Esophagus mucosa (tissue), 1 donor: ENCODE measurements at regions not wholly inside any gene's neighbourhood (a gene's known extent, or its start where the extent isn't known, plus 50 kb on each side); places are given as distances from the start of the nearest gene placed in this dataset.
"Not testable (repeated sequence)": the region's sequence is repeated elsewhere in the genome, so short reads cannot be mapped to it uniquely, and the experiment has no call there.

Experiments
- ATAC-seq: fragments of 200-7000 bp; cut with Tn5 transposase; one replicate; pipeline ENCODE4 v1.9.1; 2020
- donor health status: DM: yes; HTN: yes; CAD: no.

DNA sequence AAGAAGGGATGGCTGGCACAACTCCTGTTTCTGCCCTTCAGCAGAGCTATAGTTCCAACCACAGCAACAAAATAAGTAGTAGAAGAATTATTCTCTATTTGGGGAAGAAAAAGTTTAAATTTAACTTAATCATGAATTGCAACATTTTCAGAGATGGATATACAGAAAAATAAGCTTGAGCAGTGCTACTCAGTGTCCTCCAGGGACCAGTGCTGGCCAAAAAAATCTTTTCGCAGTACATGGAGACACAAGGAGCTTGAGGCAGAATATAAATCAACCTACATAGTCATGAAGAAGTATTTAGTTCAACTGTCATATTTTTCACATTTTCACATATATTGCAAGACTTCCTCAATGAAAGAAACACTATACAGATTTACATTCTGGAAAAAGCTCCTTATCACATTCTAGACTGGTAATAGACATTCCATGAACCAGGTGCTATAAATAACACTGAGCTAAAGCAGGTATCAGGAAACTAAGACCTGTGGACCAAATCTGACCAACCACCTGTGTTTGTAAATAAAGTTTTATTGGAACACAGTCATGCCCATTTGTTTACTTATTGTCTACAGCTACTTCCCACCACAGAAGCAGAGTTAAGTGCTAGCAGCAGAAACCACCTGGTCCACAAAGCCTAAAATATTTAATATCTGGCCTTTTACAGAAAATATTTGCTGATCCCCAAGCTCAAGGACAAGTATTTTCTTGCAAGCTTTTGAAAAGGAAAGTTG, 101.9 kb downstream of the RGS21 start:
- no peak for ATAC-seq

DNA sequence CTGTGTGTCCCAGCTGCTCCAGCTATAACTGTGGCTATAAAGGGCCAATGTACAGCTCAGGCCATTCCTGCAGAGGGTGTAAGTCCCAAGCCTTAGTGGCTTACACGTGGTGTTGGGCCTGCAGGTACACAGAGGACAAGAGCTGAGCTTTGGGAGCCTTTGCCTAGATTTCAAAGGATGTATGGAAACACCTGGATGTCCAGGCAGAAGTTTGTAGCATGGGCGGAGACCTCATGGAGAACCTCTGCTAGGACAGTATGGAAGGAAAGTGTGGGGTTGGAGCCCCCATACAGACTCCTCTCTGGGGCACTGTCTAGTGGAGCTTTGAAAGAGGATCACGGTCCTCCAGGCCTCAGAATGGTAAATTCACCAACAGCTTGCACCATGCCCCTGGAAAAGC, 113.9 kb downstream of the RGS21 start:
- no peak for ATAC-seq

GRCh38 chr1:192435704-192436103, 118.9 kb downstream of the RGS21 start:
- no peak for ATAC-seq

GRCh38 chr1:192436441-192437078, 119.8 kb downstream of the RGS21 start:
- ATAC-seq = no peak

- no peak for ATAC-seq
Observed at GRCh38 chr1:192438737-192439136, 121.9 kb downstream of the RGS21 start.

DNA sequence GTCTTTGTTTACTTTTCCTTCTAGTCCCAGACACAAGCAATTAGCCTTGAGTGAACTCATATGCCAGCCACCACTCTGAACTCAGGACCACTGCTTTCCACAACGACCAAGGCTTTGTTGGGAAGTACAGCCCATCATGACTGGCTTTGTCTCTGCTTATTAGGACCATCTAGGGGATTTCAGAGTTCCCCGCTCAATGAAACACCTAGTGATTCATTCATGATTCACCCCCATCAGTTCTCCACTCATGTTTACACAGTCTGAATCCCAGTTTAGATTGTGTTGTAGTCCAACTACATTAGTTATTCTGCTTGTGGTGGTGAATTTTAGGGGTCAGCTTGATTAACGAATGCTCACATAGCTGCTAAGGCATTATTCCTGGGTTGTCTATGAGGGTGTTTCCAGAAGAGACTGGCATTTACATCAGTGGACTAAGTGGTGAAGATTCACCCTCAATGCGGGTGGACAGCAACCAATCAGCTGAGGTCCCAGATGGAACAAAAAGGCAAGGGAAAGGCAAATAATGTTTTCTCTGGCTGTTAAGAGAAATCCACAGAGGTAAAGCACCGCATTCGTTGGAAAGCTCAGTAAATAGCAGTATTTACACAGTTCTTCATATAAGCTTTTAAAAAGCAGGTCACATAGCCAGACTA, 122.7 kb downstream of the RGS21 start:
- ATAC-seq = no peak

- no peak for ATAC-seq
Observed at GRCh38 chr1:192441492-192441891, 124.7 kb downstream of the RGS21 start.

DNA sequence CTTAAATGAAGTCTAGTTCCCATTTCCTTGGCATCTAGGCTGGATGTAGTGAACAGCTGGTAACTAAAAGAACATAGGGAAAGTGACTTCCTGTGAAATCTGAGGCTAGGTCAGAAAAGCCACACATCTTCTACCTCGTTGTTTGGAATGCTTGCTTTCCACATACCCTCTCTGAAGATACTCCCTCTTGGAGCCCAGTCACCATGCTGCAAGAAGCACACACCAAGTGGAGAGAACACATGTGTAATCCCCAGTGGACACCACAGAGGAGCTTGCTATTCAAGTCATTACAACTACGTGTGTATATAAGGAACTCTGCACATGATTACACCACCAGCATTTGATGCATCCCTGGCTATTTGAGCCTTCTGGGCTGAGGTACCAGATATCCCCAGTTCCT, 125.9 kb downstream of the RGS21 start:
- no peak for ATAC-seq

DNA sequence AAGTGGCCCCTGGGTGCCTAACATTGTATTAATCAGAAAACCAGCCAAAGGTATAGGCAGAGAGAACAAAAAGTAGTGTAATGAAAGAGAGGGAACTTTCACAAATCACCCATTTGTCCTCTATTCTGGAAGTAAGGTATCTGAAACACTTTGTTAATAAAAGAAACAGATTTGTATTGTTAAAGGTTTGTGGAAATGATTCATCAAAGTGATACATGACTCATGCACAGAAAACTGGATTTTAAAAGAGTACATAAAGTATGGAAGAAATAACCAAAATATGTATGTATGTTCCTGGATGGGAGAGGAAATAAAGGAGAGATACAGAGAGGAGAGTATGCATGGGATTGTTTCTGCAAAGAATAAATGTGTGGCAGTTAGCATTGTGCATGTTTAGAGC, 126.8 kb downstream of the RGS21 start:
- no peak for ATAC-seq

- no peak for ATAC-seq
Observed at GRCh38 chr1:192445241-192445640, 128.4 kb downstream of the RGS21 start.

DNA sequence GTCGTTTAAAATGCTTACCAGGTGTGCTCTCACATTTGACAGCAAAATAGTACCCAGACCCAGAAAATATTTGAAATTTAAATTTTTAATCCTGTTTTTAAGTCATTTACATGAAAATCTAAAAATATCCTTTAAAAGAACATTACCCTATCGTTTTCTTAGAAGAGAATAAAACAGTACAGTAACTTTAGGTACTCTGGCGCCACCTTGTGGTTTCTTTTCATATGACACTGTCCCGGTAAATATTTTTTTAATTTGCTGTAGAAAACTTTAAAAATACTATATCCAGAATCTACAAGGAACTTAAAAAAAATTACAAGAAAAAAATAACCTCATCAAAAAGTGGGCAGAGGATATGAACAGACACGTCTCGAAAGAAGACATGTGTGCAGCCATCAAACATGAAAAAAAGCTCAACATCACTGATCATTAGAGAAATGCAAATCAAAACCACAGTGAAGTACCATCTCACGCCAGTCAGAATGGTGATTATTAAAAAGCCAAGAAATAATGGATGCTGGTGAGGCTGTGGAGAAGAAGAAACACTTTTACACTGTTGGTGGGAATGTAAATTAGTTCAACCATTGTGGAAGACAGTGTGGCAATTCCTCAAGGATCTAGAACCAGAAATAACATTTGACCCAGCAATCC, 129.2 kb downstream of the RGS21 start:
- no peak for ATAC-seq

DNA sequence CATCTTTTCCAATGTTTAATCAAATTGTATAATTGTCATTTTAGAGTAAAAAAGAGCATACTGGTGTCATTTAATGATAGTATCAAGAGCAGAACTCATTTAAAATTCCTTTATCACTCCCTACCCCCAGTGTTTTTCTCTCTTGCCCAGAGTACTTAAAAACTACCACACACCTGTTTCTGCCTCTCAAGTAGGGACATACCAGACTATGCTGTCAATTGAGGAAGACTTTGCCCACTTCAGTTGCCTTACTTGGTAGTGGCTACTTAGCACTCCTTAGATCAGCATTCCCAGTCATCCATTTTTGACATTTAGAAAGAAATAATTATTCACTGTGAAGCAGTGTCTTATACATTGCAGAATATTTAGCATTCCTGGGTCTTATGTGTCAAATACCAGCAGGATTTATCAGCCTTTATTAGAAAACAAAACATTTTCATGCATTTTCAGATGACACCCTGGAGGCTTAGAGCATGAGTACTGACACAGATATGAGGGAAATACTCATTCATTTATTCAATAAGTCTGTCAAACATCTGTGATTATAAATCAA, 127.5 kb upstream of the RGS1 start:
- ATAC-seq = no peak

DNA sequence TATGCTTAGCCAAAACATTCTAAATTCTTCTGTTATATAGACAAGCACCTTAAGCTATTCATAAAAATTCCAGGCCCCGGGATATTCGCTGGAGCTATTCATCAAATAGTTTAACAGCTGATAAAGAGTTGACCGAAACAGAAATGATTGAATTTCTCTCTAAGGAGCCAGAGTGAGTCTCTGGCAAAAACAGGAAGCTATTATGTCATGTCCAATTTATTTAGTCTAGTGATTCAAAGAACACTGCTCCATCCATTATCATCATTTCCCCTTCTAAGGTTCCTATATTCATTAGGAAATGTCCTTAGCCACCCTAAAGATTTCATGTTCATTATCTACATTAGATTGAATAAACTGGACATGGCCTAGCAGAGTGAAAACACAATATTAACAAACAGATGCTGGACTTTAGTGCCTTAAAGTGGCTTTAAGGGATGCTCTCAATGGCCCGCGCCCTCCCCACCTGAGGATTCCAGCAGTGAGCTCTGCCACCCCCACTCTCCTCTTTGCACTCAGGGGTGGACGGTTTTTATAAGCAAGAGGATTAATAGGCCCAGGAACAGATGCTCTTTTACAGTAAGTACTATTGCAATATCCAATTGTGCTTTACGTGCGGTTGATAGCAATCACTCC, 122.1 kb upstream of the RGS1 start:
- ATAC-seq = no peak

GRCh38 chr1:192459467-192459866, 116.1 kb upstream of the RGS1 start:
- no peak for ATAC-seq

DNA sequence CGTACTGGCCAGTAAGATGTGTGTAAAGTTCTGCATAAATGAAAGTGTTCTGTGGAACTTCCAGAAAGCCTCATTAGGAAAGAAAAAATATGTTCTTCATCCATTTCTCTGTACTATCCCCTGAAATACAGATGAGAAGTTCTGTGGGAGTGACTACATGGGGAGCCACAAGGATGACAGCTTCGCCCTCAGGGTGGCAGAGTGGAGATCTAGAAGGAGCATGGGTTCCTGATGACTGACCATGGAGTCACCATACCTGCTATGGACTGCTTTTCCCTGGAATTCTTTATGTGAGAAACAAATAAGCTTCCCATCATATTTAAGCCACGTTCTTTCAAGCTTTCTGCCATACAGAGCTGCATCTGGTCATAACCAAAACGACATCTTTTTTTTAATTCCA, 113.9 kb upstream of the RGS1 start:
- no peak for ATAC-seq

GRCh38 chr1:192462616-192463015, 113.0 kb upstream of the RGS1 start:
- no peak for ATAC-seq

- ATAC-seq = no peak
Observed at GRCh38 chr1:192463661-192464060, 111.9 kb upstream of the RGS1 start.

GRCh38 chr1:192465221-192465620, 110.4 kb upstream of the RGS1 start:
- ATAC-seq = not testable (repeated sequence)

GRCh38 chr1:192474080-192474683, 101.4 kb upstream of the RGS1 start:
- no peak for ATAC-seq

DNA sequence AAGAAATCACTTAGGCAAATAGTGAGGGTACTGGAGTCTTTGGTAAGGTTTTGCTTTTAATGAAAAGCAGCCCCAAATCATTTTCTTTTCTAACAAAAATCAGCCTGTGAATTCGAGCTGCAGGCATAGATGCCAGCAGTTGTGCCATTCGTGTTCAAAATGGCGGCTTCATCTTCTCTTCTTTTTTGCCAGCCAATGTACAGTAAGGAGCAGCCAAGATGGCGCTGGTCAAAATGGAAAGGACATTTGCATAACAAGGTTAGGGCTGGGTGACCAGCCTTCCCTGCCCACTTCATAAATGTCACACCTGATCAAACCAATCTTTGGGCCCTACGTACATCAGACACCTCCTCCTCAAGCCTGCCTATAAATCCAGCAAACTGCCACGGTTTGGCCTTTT, 100.2 kb upstream of the RGS1 start:
- no peak for ATAC-seq

DNA sequence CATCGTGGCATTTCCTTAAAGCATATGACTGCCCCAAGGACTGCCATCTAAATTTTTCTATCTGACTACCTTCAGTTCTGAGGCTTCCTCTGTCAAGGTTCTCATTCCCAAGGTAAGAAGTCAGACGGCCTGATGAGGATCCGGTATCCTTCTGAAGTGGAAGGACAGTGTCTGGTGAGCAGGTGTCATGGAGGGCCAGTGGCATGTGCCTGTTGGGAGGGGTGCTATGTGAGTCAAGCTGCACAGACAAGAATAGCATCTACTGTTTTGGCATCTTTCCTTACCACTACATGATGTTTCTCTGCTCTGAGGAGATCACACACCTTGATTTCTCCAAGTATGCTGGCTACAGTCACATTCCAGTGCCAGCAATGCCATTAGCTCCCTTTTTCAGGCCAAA, 99.6 kb upstream of the RGS1 start:
- ATAC-seq = no peak

DNA sequence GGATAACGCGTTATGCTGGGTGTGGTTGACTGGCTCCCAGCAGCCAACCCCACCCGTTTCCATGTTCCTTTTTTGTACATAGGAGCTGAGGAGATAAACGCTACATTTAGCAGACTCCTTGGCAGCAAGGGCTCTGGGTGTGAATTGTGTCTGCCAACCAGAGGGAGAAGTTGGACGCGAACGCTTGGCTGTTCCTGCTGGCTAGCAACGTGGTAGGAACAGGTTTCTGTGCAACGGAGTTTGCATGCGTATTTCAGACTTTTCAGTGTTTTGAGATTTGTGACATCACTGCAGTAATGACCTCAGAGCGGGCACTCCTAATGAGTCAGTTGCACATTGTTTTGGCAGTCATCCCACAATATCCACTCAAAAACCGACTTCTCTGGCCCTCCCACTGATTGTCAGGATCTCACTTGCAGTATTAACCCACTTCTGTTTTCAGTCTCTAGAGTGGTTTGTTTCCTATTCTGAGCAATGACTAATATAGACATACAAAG, 98.7 kb upstream of the RGS1 start:
- ATAC-seq = peak; percentile 54
